Uterus (tissue), 3 donors: ENCODE measurements at regions not wholly inside any gene's neighbourhood (a gene's known extent, or its start where the extent isn't known, plus 50 kb on each side); places are given as distances from the start of the nearest gene placed in this dataset.

Experiments
- DNase-seq, 2 donors: peaks; one replicate each; pipeline ENCODE4 v3.0.0-alpha.2; 2019 to 2020
- H3K27ac ChIP-seq, 2 donors: fragments of 200-600 bp; sonication (generic); 1 replicate in 1 of 2; 2 replicates in 1 of 2; pipeline ENCODE4 v1.5.1; 2016 to 2018
- H3K27me3 ChIP-seq, 2 donors: fragments of 200-600 bp; sonication (generic); one replicate each; pipeline ENCODE4 v1.5.1; 2018 to 2019; ENCODE audit warnings: control low read depth in 1 of 2
- H3K36me3 ChIP-seq, 2 donors: fragments of 200-600 bp; sonication (generic); one replicate each; pipeline ENCODE4 v1.5.1; 2019; ENCODE audit warnings: control low read depth in 1 of 2
- H3K4me1 ChIP-seq, 2 donors: fragments of 200-600 bp; sonication (generic); one replicate each; pipeline ENCODE4 v1.5.1; 2018 to 2019; ENCODE audit warnings: control low read depth in 1 of 2
- H3K4me3 ChIP-seq, 2 donors: fragments of 200-600 bp; sonication (generic); 1 replicate in 1 of 2; 2 replicates in 1 of 2; pipeline ENCODE4 v1.5.1; 2018 to 2019; ENCODE audit warnings: mild to moderate bottlenecking in 1 of 2
- H3K9me3 ChIP-seq, 2 donors: fragments of 200-600 bp; sonication (generic); one replicate each; pipeline ENCODE4 v1.5.1; 2019; ENCODE audit warnings: control low read depth in 1 of 2
- CTCF ChIP-seq, 4 experiments: fragments of 200-600 bp in 2 of 4; fragments of 450-650 bp in 2 of 4; sonication (generic) in 2 of 4; IDR thresholded peaks; one replicate each; pipeline ENCODE4 v1.5.1; 2016 to 2019; ENCODE audit warnings: antibody characterized with exemption in 4 of 4, mild to moderate bottlenecking in 2 of 4, moderate library complexity in 1 of 4
- POLR2A ChIP-seq, 2 donors: fragments of 450-650 bp; IDR thresholded peaks; one replicate each; pipeline ENCODE4 v1.6.1; 2016; ENCODE audit warnings: antibody characterized with exemption in 2 of 2, mild to moderate bottlenecking in 1 of 2, moderate library complexity in 1 of 2
- intact Hi-C: fragments of 100-400 bp; cut with DNase I; formaldehyde crosslinking; loops from one replicate; pipeline ENCODE4 v1.15.1; 2023; ENCODE audit warnings: low total_unique reads
- donor health status: DM: yes; HTN: yes; CAD: no.

GRCh38 chr16:49930841-49931240 is 74.9 kb upstream of the ZNF423 start:
- TF ChIP-seq CTCF (IDR thresholded peaks at IDR 0.05) (no peak), POLR2A (IDR thresholded peaks at IDR 0.05) (no peak)
- Histone ChIP-seq H3K27me3 (no peaks in the 10 kb centered on the region), H3K4me1 (no peaks in the 10 kb centered on the region), H3K27ac (no peak overlapping the region), H3K36me3 (no peaks in the 10 kb centered on the region), H3K9me3 (no peaks in the 10 kb centered on the region), H3K4me3 (no peak overlapping the region)
- DNase-seq, result no peak
- intact Hi-C loops, result no loop called here

- Histone ChIP-seq H3K36me3 (no peaks in the 10 kb centered on the region), H3K4me1 (no peaks in the 10 kb centered on the region), H3K9me3 (no peaks in the 10 kb centered on the region), H3K4me3 (no peak overlapping the region), H3K27ac (no peak overlapping the region), H3K27me3 (no peaks in the 10 kb centered on the region)
- TF ChIP-seq POLR2A (IDR thresholded peaks at IDR 0.05) (no peak), CTCF (IDR thresholded peaks at IDR 0.05) (no peak)
- DNase-seq, result no peak
- intact Hi-C loops, result no loop called here
Measured at GRCh38 chr16:49931266-49931665, 75.4 kb upstream of the ZNF423 start.

GRCh38 chr16:49931916-49932315 is 76.0 kb upstream of the ZNF423 start:
- TF ChIP-seq POLR2A (IDR thresholded peaks at IDR 0.05) (no peak), CTCF (IDR thresholded peaks at IDR 0.05) (no peak)
- no peak overlapping the region for H3K4me3 ChIP-seq
- no peak for DNase-seq

DNA sequence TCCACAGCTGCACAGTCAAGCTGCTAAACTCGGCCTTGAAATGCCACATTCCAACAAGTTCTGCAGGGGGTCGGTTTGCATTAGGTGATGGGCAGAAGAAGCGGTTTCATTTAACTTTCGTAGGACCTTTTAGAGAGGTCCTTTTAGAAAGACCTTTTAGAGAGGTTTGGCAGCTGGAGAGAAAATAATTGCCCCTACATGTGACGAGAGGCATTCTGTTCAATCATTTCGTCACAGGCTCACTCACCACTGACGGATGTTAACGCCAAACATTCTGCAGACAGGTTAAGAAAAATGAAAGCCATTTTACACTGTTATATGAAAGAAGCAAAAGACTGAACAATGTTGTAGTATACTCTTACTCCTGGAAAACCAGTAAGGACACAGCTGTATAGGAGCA is 76.5 kb upstream of the ZNF423 start:
- Histone ChIP-seq H3K36me3 (no peaks in the 10 kb centered on the region), H3K27me3 (no peaks in the 10 kb centered on the region), H3K9me3 (no peaks in the 10 kb centered on the region), H3K27ac (no peak overlapping the region), H3K4me1 (no peaks in the 10 kb centered on the region), H3K4me3 (no peak overlapping the region)
- no peak for DNase-seq
- intact Hi-C loops, result no loop called here
- TF ChIP-seq POLR2A (IDR thresholded peaks at IDR 0.05) (no peak), CTCF (IDR thresholded peaks at IDR 0.05) (no peak)

More at GRCh38 chr16:49931916-49932315, 76.0 kb upstream of the ZNF423 start:
- no peaks in the 10 kb centered on the region for H3K4me1 ChIP-seq
- no peaks in the 10 kb centered on the region for H3K36me3 ChIP-seq
- no peaks in the 10 kb centered on the region for H3K27me3 ChIP-seq
- H3K9me3 ChIP-seq, result no peaks in the 10 kb centered on the region
- no peak overlapping the region for H3K27ac ChIP-seq
- intact Hi-C loops, result no loop called here

DNA sequence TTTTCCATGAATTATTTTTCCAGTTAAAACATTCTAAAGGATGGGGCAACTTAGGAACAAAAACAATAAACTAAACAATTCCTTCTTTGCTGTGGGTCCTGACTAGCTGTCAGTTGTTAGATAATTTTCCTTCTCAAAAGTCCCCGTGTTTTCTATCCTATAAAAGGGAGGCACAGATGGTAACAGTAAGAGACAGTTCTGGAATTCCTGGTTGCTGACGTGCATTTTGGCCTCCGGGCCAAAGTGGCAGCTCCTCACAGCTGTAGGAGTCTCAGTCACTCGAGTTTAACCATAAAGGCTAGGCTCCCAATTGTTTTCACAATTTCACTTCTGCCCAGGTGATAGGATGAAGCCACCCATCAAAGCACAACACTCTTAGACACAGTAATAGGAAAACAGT is 77.0 kb upstream of the ZNF423 start:
- Histone ChIP-seq H3K4me1 (no peaks in the 10 kb centered on the region), H3K27ac (no peak overlapping the region), H3K9me3 (no peaks in the 10 kb centered on the region), H3K4me3 (no peak overlapping the region), H3K36me3 (no peaks in the 10 kb centered on the region), H3K27me3 (no peaks in the 10 kb centered on the region)
- TF ChIP-seq POLR2A (IDR thresholded peaks at IDR 0.05) (no peak), CTCF (IDR thresholded peaks at IDR 0.05) (no peak)
- peak in 1 of 2 donors; percentile 35 for DNase-seq
- intact Hi-C loops, result no loop called here
